Small intestine (tissue), 7 donors: ENCODE measurements at regions not wholly inside any gene's neighbourhood (a gene's known extent, or its start where the extent isn't known, plus 50 kb on each side); places are given as distances from the start of the nearest gene placed in this dataset.

Experiments
- DNase-seq, 2 donors: peaks; one replicate each; pipeline versions ENCODE4 v3.0.0 to v3.0.0-alpha.2; 2013
- FAIRE-seq: peaks from 2 replicates; lab custom pipeline; 2012; peaks lifted over from hg19 to GRCh38; lab: Jason Lieb, UNC
- H3K27ac ChIP-seq, 3 donors: one replicate each; pipeline ENCODE4 v1.5.1; 2013; ENCODE audit warnings: low read length in 2 of 3, mild to moderate bottlenecking in 2 of 3, control low read depth in 1 of 3, inconsistent platforms in 1 of 3, low read depth in 1 of 3, moderate library complexity in 1 of 3
- H3K27me3 ChIP-seq, 3 donors: one replicate each; pipeline ENCODE4 v1.6.1; 2013; ENCODE audit warnings: low read length in 3 of 3, inconsistent platforms in 1 of 3; ENCODE audit not compliant: control insufficient read depth in 3 of 3, insufficient read depth in 3 of 3
- H3K36me3 ChIP-seq, 3 donors: one replicate each; pipeline ENCODE4 v1.6.1; 2013; ENCODE audit warnings: low read length in 3 of 3, inconsistent platforms in 1 of 3, low read depth in 1 of 3, mild to moderate bottlenecking in 1 of 3, moderate library complexity in 1 of 3; ENCODE audit not compliant: control insufficient read depth in 3 of 3, insufficient read depth in 2 of 3
- H3K4me1 ChIP-seq, 3 donors: one replicate each; pipeline ENCODE4 v1.6.1; 2013; ENCODE audit warnings: low read length in 2 of 3, inconsistent platforms in 1 of 3, low read depth in 1 of 3, mild to moderate bottlenecking in 1 of 3, moderate library complexity in 1 of 3; ENCODE audit not compliant: control insufficient read depth in 3 of 3, insufficient read depth in 2 of 3
- H3K4me3 ChIP-seq, 3 donors: one replicate each; pipeline ENCODE4 v1.5.1; 2013; ENCODE audit warnings: low read length in 3 of 3, control low read depth in 1 of 3, inconsistent platforms in 1 of 3, low read depth in 1 of 3, mild to moderate bottlenecking in 1 of 3, moderate library complexity in 1 of 3
- H3K9me3 ChIP-seq, 2 donors: one replicate each; pipeline ENCODE4 v1.6.1; 2013; ENCODE audit warnings: low read depth in 1 of 2, low read length in 1 of 2; ENCODE audit not compliant: control insufficient read depth in 2 of 2, insufficient read depth in 1 of 2
- WGBS, 3 donors: extraction: QIAGEN DNeasy Blood & Tissue Kit; methylation state at CpG; one replicate each; pipeline ENCODE4 v1.1.7; 2013; 5-methylcytosine and 5-hydroxymethylcytosine counted together
- donor health status: healthy with polysubstance abuse.
- donor health status: control.
- donor health status: control.
- donor health status: Bipolar disorder and iron deficiency.
- donor health status: healthy.

DNA sequence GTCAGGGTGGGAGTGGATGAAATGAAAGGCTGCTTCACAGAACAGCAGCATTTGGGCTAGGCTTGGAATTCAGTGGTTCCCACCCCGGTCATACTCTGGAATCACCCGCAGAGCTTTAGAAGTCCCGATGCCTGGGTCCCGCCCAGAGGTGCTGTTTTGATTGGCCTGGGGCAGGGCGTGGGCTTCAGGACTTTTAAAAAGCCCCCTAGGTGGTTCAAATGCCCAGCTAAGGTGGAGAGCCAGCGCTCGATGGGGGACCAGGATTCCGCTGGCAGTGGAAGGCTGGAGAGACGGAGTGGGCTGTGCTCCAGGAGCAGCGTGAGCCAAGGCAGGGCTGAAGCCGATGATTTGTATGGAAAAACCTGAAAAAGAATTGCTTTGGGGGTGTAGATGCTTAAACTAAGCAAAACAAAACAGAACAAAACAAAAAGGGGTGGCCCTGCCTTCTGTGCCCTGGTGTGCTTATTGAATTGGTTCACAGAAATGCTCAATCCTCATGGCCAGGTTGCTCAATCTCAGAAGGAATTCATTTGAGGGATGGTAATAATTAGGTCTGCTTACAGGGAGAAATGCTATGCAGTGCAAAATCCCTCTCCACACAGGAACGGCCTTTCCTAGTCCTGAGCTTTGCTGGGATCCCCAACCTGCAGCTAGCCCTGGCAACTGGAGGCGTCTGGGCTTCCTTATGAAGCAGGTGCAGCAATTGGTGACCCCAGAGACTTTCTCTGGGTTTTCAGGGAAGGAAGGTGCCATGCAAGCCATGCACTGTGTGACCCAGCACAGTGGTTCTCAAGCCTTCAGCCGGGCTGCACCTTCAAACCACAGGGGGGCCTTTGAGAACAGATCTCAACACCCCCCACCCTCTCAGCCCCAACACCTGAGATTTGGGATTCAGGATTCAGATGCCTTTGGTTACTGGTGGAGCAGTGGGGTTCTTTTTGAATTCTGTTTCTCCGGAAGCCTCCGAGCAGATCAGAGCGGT, 174.0 kb upstream of the ZNF618 start:
- no peaks in the 10 kb centered on the region for H3K27me3 ChIP-seq
- no peaks in the 10 kb centered on the region for H3K36me3 ChIP-seq
- H3K27ac ChIP-seq: no peak overlapping the region
- peaks cover 0 to 11% of the 10 kb centered on the region in 2 donors for H3K9me3 ChIP-seq
- H3K4me3 ChIP-seq: no peak overlapping the region
- no peaks in the 10 kb centered on the region for H3K4me1 ChIP-seq
- DNase-seq: no peak
- 73 to 81% (median 78%) methylated on average over 17 of the region's 17 CpGs for WGBS, 3 donors
- no peak for FAIRE-seq

DNA sequence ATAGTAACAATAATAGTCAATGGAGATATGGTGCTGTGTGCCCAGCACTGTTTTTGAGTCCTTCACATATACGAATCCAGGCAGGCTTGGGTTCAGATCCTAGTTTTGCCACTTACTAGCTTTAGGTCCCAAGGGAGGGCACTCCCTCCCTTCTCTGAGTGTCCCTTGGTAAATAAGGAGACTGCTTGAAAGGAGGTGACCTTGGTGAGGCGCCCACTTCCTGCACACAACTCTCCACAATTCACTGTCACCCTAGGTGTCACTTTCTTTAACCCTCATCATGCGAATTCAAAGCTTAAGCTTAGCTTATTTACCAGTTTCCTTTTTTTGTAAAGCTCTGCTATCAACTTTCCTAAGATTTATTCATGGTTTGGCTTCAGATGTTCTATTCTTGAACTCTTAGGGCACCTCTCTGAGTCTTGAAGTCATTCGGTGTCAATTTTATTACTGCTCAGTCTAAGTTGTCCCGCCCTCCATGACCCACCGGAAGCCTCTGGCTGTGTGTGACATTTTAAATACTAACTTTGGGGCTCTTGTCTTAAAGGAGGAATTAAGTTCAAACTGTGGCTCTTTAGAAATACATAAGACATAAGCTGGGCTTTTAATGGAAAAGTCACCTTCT, 170.7 kb upstream of the ZNF618 start:
- no peak overlapping the region for H3K27ac ChIP-seq
- FAIRE-seq (no peak), DNase-seq (no peak)
- peaks cover 0 to 9% of the 10 kb centered on the region in 2 donors for H3K9me3 ChIP-seq
- WGBS, 3 donors: 72 to 88% (median 80%) methylated on average over 6 of the region's 6 CpGs
- no peaks in the 10 kb centered on the region for H3K27me3 ChIP-seq
- H3K36me3 ChIP-seq: no peaks in the 10 kb centered on the region
- no peak overlapping the region for H3K4me3 ChIP-seq
- no peaks in the 10 kb centered on the region for H3K4me1 ChIP-seq

DNA sequence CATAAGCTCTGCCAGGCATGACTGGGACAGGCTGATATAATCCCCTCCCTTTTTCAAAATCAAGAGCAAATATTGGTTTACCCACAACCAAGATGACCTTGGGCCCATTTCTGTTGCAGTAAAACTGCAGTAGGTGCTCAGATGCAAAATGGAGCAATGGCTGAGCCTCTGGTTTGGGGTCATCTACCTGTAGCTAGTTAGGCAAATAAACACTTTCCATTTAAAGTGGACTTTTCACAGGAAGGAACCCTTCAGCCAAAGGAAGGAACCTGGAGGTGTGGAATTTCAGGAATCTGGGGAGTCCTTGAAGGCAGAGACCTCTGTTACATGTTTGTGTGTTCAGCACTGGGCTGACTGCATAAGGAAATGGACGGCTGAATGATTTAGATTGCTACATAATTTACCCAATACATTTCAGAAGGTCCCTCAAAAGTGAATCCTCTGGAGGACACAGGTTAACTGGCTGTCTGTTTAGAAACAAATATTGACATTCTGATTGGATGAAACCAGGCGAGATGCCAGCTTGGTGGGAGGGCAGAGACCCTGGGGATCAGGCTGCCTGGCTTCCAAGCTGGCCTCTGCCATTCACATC, 170.1 kb upstream of the ZNF618 start:
- Histone ChIP-seq H3K27me3 (no peaks in the 10 kb centered on the region), H3K4me3 (no peak overlapping the region), H3K4me1 (no peaks in the 10 kb centered on the region), H3K27ac (no peak overlapping the region), H3K36me3 (no peaks in the 10 kb centered on the region), H3K9me3 (peaks cover 0 to 2% of the 10 kb centered on the region in 2 donors)
- FAIRE-seq (no peak), DNase-seq (no peak)
- WGBS, 3 donors: 70 to 88% (median 81%) methylated on average over 2 of the region's 2 CpGs

DNA sequence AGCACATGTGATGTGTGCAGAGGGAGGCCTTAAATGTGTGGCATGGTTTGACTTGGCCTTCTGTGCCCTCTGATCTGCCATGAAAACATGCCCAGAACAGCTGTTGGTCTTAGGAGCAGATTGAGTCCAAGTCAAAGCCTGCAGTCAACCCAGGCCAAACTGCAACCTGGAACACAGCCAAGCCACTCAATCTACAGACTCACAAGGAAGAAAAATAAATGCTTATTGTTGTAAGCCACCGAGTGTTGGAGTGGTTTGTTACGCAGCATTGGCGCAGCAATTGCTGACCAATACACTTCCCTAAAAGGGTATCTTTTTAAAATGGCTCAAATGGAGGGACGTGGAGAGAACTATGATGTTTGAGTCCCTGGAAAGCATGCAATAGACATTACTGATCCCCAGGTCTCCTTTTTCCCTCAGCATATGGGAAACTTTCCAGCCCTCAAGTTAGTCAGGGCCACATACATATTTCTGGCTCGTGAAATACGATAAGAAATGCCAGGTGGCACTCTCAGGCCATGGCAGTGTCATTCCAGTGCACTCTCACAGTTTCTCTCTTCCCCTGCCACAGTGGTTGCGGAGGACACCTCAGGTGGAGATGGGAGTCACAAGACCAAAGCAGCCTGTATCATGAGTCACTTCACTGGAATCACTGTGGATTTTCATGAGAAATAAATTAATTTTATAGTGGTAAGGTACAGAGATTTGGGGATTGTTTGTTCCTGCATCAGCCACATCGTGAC, 168.0 kb upstream of the ZNF618 start:
- Histone ChIP-seq H3K9me3 (no peaks in the 10 kb centered on the region), H3K4me3 (no peak overlapping the region), H3K36me3 (no peaks in the 10 kb centered on the region), H3K27ac (no peak overlapping the region), H3K27me3 (no peaks in the 10 kb centered on the region), H3K4me1 (no peaks in the 10 kb centered on the region)
- FAIRE-seq: no peak
- 81 to 87% (median 81%) methylated on average over 8 of the region's 8 CpGs for WGBS, 3 donors
- no peak for DNase-seq

DNA sequence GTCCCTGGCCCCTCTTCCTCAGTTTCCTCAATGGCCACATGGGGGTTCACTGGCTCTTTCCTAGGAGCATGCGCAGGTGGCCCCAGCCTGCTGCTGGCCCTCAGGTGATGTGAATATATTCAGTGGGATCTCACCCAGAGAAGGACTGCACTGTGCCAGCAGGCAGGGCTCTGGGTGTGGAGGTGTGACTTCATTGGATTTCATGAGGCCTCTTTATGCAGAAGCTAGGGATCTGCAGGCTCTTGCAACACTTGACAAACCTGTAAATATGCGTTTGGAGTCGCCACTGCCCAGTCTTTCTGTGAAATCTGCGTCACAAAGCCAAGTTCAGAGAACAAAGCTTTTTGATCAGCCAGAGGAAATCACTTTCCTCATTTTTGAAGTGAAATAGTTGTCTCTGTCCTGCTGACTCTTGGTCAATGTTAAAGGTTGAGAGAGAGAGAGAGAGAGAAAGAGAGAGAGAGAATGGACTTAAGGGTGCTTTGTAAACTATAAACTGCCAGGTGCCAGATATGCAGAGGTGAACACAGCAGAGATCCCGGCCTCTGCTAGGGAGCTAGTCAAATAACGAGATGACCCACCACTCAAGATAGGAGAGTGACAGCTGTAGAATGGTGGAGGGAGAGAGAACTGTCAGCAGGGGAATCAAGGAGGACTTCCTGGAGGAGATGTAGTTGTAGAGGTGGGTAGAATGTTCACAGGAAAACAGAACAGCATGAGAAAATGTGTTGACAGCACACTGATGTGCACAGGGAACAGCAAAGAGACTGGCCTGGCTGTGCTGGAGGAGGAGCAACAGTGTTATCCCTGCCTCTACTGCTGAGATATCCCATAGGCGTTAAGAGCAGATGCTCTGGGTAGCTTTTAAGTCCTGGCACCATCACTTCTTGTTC, 167.0 kb upstream of the ZNF618 start:
- Histone ChIP-seq H3K27ac (no peak overlapping the region), H3K36me3 (no peaks in the 10 kb centered on the region), H3K4me3 (no peak overlapping the region), H3K9me3 (no peaks in the 10 kb centered on the region), H3K4me1 (no peaks in the 10 kb centered on the region), H3K27me3 (no peaks in the 10 kb centered on the region)
- FAIRE-seq (no peak), DNase-seq (no peak)
- WGBS, 3 donors: 69 to 74% (median 71%) methylated on average over 7 of the region's 7 CpGs

DNA sequence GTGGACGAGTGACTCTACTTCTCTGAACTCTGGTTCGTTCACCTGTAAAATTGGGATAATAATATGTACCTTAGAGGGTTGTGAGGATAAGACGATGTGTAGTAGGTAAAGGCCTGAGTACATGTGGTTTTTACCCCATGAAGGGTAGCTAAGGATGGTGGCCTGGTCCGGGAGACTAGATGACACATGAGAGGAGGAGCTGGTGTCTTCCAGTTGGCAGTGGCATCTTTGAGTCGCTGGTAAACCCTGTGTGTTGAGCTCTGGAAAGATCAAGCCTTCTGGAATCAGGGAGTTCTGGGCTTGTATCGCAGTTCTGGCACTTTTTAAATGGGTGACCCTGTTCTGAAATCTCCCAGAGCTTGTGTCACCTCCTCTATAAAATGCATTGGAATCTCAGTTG, 166.4 kb upstream of the ZNF618 start:
- WGBS, 3 donors: 78 to 89% (median 87%) methylated on average over 6 of the region's 6 CpGs
- Histone ChIP-seq H3K9me3 (no peaks in the 10 kb centered on the region), H3K27ac (no peak overlapping the region), H3K36me3 (no peaks in the 10 kb centered on the region), H3K4me1 (no peaks in the 10 kb centered on the region), H3K27me3 (no peaks in the 10 kb centered on the region), H3K4me3 (no peak overlapping the region)
- no peak for FAIRE-seq
- DNase-seq: no peak

DNA sequence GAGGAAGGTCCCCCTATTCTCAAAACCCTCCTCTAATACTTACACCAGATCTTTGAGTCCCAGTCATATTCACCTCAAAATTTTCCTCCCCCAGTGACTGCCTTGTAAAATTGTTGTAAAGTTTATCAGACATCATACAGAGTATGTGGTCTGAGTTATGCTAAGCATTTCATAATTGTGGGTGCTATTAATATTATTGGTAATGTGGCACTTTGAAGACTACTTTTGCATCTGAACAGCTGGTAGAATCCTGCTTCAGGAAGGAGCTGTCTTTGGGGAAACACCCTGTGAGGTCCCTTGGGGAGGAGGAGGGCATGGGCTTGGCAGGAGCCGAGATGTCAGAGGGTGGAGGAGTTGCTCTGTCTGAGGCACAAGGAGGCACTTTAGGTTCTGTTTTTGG, 164.9 kb upstream of the ZNF618 start:
- peaks cover 0 to 10% of the 10 kb centered on the region in 2 donors for H3K9me3 ChIP-seq
- H3K27ac ChIP-seq: no peak overlapping the region
- no peaks in the 10 kb centered on the region for H3K27me3 ChIP-seq
- 29 to 59% (median 48%) methylated on average over 1 of the region's 1 CpG for WGBS, 3 donors
- no peak overlapping the region for H3K4me3 ChIP-seq
- no peaks in the 10 kb centered on the region for H3K36me3 ChIP-seq
- no peaks in the 10 kb centered on the region for H3K4me1 ChIP-seq
- FAIRE-seq (no peak), DNase-seq (no peak)
